ENCODE measurements at regions not wholly inside any gene's neighbourhood (a gene's known extent, or its start where the extent isn't known, plus 50 kb on each side); places are given as distances from the start of the nearest gene placed in this dataset.

DNA sequence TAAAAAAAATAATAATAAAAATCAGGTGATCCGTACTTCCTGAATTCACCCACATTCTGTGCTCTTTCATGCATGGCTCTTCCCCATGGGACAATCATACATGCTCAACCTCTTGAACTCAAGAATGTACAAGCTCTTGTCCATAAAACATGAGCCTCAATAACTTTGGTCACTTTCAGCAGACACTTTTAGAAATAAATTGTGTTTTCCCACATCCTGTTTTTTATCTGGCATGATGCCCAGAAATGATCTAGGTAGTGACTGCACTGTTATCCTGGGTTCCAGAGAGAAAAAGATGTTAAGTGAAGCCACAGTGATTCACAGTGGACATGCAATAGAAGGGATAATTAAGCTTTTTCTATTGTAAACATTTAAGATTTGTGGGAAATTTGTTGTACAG, 537.6 kb upstream of the TMEM132C start:
- TF ChIP-seq, protein P1, sequence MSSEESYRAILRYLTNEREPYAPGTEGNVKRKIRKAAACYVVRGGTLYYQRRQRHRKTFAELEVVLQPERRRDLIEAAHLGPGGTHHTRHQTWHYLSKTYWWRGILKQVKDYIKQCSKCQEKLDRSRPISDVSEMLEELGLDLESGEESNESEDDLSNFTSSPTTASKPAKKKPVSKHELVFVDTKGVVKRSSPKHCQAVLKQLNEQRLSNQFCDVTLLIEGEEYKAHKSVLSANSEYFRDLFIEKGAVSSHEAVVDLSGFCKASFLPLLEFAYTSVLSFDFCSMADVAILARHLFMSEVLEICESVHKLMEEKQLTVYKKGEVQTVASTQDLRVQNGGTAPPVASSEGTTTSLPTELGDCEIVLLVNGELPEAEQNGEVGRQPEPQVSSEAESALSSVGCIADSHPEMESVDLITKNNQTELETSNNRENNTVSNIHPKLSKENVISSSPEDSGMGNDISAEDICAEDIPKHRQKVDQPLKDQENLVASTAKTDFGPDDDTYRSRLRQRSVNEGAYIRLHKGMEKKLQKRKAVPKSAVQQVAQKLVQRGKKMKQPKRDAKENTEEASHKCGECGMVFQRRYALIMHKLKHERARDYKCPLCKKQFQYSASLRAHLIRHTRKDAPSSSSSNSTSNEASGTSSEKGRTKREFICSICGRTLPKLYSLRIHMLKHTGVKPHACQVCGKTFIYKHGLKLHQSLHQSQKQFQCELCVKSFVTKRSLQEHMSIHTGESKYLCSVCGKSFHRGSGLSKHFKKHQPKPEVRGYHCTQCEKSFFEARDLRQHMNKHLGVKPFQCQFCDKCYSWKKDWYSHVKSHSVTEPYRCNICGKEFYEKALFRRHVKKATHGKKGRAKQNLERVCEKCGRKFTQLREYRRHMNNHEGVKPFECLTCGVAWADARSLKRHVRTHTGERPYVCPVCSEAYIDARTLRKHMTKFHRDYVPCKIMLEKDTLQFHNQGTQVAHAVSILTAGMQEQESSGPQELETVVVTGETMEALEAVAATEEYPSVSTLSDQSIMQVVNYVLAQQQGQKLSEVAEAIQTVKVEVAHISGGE (CRISPR knock-in tag; IDR thresholded peaks at IDR 0.05) = no peak
- TF ChIP-seq YY1 (IDR thresholded peaks at IDR 0.05; ENCODE audit: low read depth, low read length) (no peak), CTCF (IDR thresholded peaks at IDR 0.05 in 2 of 3, conservative IDR thresholded peaks at IDR 0.05 in 1 of 3; ENCODE audit: control insufficient read depth in 2 of 3, extremely low read depth in 1 of 3, insufficient read depth in 1 of 3, low read depth in 3 of 3, low read length in 3 of 3) (no peak), EP300 (IDR thresholded peaks at IDR 0.05; ENCODE audit: borderline replicate concordance in 1 of 2, control insufficient read depth in 1 of 2, low read depth in 2 of 2, low read length in 2 of 2) (no peak), ZNF274 (IDR thresholded peaks at IDR 0.05; ENCODE audit: insufficient read depth, insufficient read length) (no peak)
